Neural cell (in vitro differentiated cells): ENCODE measurements at regions not wholly inside any gene's neighbourhood (a gene's known extent, or its start where the extent isn't known, plus 50 kb on each side); places are given as distances from the start of the nearest gene placed in this dataset.

Experiments used
- H2AFZ ChIP-seq: fragments of 200-600, 300-800 bp; sonication (generic), shearing (Covaris generic); 2 replicates; pipeline ENCODE4 v1.6.0; 2014; ENCODE audit warnings: low read depth, mild to moderate bottlenecking, antibody characterized with exemption, low read length, moderate library complexity
- H3F3A ChIP-seq: fragments of 200-600 bp; shearing (Covaris generic); 2 replicates; pipeline ENCODE4 v1.6.1; 2016; ENCODE audit warnings: mild to moderate bottlenecking, moderate library complexity, mixed read lengths, antibody characterized with exemption, low read length; ENCODE audit not compliant: insufficient read depth, poor library complexity, severe bottlenecking
- H3K27ac ChIP-seq: fragments of 200-600, 300-800 bp; sonication (generic), shearing (Covaris generic); 2 replicates; pipeline ENCODE4 v1.5.1; 2014; ENCODE audit warnings: mild to moderate bottlenecking, low read length, moderate library complexity
- H3K27me3 ChIP-seq: fragments of 300-800, 200-600 bp; sonication (generic), shearing (Covaris generic); 2 replicates; pipeline ENCODE4 v1.6.0; 2014; ENCODE audit warnings: mild to moderate bottlenecking, low read depth, low read length, moderate library complexity; ENCODE audit not compliant: insufficient read depth
- H3K36me3 ChIP-seq: fragments of 300-800, 200-600 bp; sonication (generic), shearing (Covaris generic); 2 replicates; pipeline ENCODE4 v1.5.1; 2014; ENCODE audit warnings: mild to moderate bottlenecking, antibody characterized with exemption, low read length, moderate library complexity; ENCODE audit not compliant: insufficient read depth
- H3K4me2 ChIP-seq: fragments of 300-800, 200-600 bp; sonication (generic), shearing (Covaris generic); 2 replicates; pipeline ENCODE4 v1.6.0; 2014; ENCODE audit warnings: mild to moderate bottlenecking, low read length
- H3K4me3 ChIP-seq: fragments of 300-800, 200-600 bp; sonication (generic), shearing (Covaris generic); 2 replicates; pipeline ENCODE4 v1.5.1; 2014; ENCODE audit warnings: mild to moderate bottlenecking, low read length, moderate library complexity
- H3K79me2 ChIP-seq: fragments of 200-600 bp; shearing (Covaris generic); replicated peaks from 2 replicates; pipeline ENCODE4 v1.6.0; 2014; ENCODE audit warnings: mild to moderate bottlenecking, low read length, moderate library complexity; ENCODE audit not compliant: insufficient read depth
- H3K9ac ChIP-seq: fragments of 300-800, 200-600 bp; sonication (generic), shearing (Covaris generic); 2 replicates; pipeline ENCODE4 v1.6.1; 2016; ENCODE audit warnings: mild to moderate bottlenecking, low read length, mixed read lengths
- H3K9me2 ChIP-seq: fragments of 200-600 bp; shearing (Covaris generic); 2 replicates; pipeline ENCODE4 v1.6.1; 2016; ENCODE audit warnings: mild to moderate bottlenecking, low read length, mixed read lengths; ENCODE audit not compliant: insufficient read depth
- H3K9me3 ChIP-seq: fragments of 200-600, 300-800 bp; sonication (generic), shearing (Covaris generic); 2 replicates; pipeline ENCODE4 v1.6.1; 2016; ENCODE audit warnings: mild to moderate bottlenecking, mixed run types, low read length, moderate library complexity, mixed read lengths
- H4K20me1 ChIP-seq: fragments of 200-600 bp; shearing (Covaris generic); 2 replicates; pipeline ENCODE4 v1.6.1; 2016; ENCODE audit warnings: mild to moderate bottlenecking, mixed run types; ENCODE audit not compliant: insufficient read depth
- EZH2 ChIP-seq: fragments of 200-600, 300-800 bp; shearing (Covaris generic), sonication (generic); IDR thresholded peaks from 2 replicates; pipeline ENCODE4 v1.6.1; 2014; ENCODE audit warnings: antibody characterized with exemption, low read length, borderline replicate concordance, mild to moderate bottlenecking; ENCODE audit not compliant: insufficient read depth, poor library complexity, severe bottlenecking
- small RNA-seq, 3 experiments: library from RNA; depleted of rRNA; stranded (forward); fragments of <200 nt; gene quantifications; one replicate each; pipeline ENCODE3, GENCODE V24; 2012

GRCh38 chr5:174785120-174785680 lies 60.8 kb downstream of the MSX2 start:
- H3F3A ChIP-seq, result no peaks in the 10 kb centered on the region
- no peak overlapping the region for H3K27ac ChIP-seq
- no peak overlapping the region for H3K9ac ChIP-seq
- no peak overlapping the region for H3K4me3 ChIP-seq
- H3K79me2 ChIP-seq, result no peaks in the 10 kb centered on the region
- H3K27me3 ChIP-seq, result no peaks in the 10 kb centered on the region
- H4K20me1 ChIP-seq, result no peaks in the 10 kb centered on the region
- no peaks in the 10 kb centered on the region for H3K36me3 ChIP-seq
- no peak overlapping the region for H3K4me2 ChIP-seq
- no peak overlapping the region for H2AFZ ChIP-seq
- no peaks in the 10 kb centered on the region for H3K9me2 ChIP-seq
- TF ChIP-seq EZH2, result no peak
- peaks cover 6% of the 10 kb centered on the region for H3K9me3 ChIP-seq

Small RNAs in the stretch of these regions (small RNA-seq; reads per million reads assigned to genes)
- gene AC008413.1, result 0 reads per million in 3 experiments
